ENCODE measurements at regions not wholly inside any gene's neighbourhood (a gene's known extent, or its start where the extent isn't known, plus 50 kb on each side); places are given as distances from the start of the nearest gene placed in this dataset.

- DNase-seq: no peak
- no peak overlapping the region for H3K27ac ChIP-seq
- 91 to 92% methylated on average over 2 of the region's 2 CpGs for WGBS, 2 donors
Observed at GRCh38 chr4:81528200-81528599, 56.5 kb upstream of the RASGEF1B start.

DNA sequence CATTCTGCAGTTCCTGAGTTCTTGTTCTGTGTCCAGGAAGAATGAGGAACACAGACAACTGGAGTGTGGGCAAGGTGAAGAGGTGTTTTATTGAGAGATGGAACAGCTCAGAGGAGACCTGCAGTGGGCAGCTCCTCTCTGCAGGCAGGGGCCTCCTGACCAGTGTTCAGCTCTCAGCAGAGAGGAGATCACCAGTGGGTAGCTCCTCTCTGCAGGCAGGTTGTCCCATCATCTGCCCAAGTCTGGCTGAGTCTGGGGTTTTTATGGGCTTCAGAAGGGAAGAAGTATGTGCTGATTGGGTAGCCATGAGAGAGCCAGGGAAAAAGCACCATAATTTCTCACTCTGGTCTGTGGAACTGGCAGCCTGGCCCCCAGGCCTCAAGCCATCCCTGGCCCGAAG, 56.0 kb upstream of the RASGEF1B start:
- no peaks in the 10 kb centered on the region for H3K36me3 ChIP-seq (ENCODE audit: low read depth, missing control alignments)
- no peaks in the 10 kb centered on the region for H3K4me1 ChIP-seq
- peaks cover 5% of the 10 kb centered on the region for H3K9me3 ChIP-seq
- no peaks in the 10 kb centered on the region for H3K27me3 ChIP-seq
- intact Hi-C loops (cut with DNase I; ENCODE audit: low total_unique reads): no loop called here
- TF ChIP-seq CTCF (IDR thresholded peaks at IDR 0.05): no peak
- no peak for TF ChIP-seq POLR2A (IDR thresholded peaks at IDR 0.05)
- 100% methylated on average over 1 of the region's 1 CpG; no CpG with 5 or more reads in 1 of the 2 donors for WGBS, 2 donors
- DNase-seq: no peak
- no peak overlapping the region for H3K27ac ChIP-seq
- no peak overlapping the region for H3K4me3 ChIP-seq

More at GRCh38 chr4:81528200-81528599, 56.5 kb upstream of the RASGEF1B start:
- no peaks in the 10 kb centered on the region for H3K27me3 ChIP-seq
- H3K9me3 ChIP-seq: peaks cover 5% of the 10 kb centered on the region
- intact Hi-C loops (cut with DNase I; ENCODE audit: low total_unique reads): no loop called here
- no peak for TF ChIP-seq POLR2A (IDR thresholded peaks at IDR 0.05)
- no peak for TF ChIP-seq CTCF (IDR thresholded peaks at IDR 0.05)
- H3K4me1 ChIP-seq: no peaks in the 10 kb centered on the region
- H3K36me3 ChIP-seq (ENCODE audit: low read depth, missing control alignments): no peaks in the 10 kb centered on the region
- H3K4me3 ChIP-seq: no peak overlapping the region

DNA sequence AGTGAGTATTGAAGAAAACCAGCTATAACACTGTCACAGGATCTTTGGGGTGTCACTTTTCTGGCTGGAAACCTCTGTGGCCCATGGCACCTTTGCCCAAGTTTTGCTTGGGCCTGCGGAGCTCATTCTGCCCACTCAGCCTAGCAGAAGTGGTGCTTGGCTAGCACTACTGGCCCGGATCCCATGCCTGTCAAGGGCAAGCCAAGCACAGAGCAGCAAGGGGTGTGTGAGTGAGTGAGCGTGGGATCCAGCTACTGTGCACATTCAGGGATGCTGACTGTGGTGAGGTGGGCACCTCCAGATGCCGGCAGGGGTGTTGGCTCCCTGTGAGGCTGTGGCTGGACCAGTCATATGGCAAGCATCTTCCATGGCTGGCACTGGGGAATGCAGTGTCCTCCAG, 55.4 kb upstream of the RASGEF1B start:
- Histone ChIP-seq H3K36me3 (ENCODE audit: low read depth, missing control alignments) (no peaks in the 10 kb centered on the region), H3K27ac (no peak overlapping the region), H3K4me3 (no peak overlapping the region), H3K4me1 (no peaks in the 10 kb centered on the region), H3K27me3 (no peaks in the 10 kb centered on the region), H3K9me3 (peaks cover 5% of the 10 kb centered on the region)
- no peak for TF ChIP-seq POLR2A (IDR thresholded peaks at IDR 0.05)
- no peak for DNase-seq
- intact Hi-C loops (cut with DNase I; ENCODE audit: low total_unique reads): no loop called here
- 73 to 87% methylated on average over 2 to 4 of the region's 4 CpGs for WGBS, 2 donors

GRCh38 chr4:81526706-81527105, 55.0 kb upstream of the RASGEF1B start:
- TF ChIP-seq POLR2A (IDR thresholded peaks at IDR 0.05) (no peak), CTCF (IDR thresholded peaks at IDR 0.05) (no peak)
- Histone ChIP-seq H3K4me1 (no peaks in the 10 kb centered on the region), H3K27ac (no peak overlapping the region), H3K9me3 (peaks cover 5% of the 10 kb centered on the region), H3K36me3 (ENCODE audit: low read depth, missing control alignments) (no peaks in the 10 kb centered on the region), H3K27me3 (no peaks in the 10 kb centered on the region), H3K4me3 (no peak overlapping the region)
- no peak for DNase-seq
- intact Hi-C loops (cut with DNase I; ENCODE audit: low total_unique reads): no loop called here
- WGBS, 2 donors: 89 to 91% methylated on average over 2 of the region's 2 CpGs

DNA sequence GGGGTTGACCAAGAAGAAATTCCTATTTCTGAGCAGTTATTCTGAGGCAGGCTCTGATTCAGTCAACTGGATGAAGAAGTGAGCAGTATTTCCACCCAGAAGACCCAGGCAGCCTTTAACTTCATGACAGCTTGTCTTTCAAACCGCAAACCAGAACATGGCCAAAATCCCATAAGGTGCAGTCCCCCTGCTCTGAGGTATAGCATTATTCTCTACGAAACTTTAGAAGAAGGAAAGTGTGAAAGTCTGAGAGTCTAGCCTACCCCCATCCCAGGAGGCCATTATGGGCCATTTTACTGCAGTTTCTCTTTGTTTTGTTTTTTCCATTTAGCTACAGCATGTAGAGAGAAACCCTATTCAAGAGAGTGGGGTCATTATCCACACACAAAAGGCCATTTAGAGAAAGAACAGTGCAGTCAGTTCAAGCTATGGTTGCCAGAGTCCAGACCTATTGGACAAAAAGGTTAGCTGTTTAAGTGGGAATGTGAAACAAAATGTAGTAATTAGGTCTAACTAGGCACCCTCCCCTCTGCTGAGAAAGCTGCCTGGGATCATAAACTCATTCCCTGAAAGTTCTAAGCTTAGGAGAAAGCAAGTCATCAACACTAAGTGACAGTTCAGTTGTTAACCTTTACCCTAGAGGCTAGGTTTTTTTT, 52.1 kb upstream of the RASGEF1B start:
- DNase-seq: no peak
- TF ChIP-seq CTCF (IDR thresholded peaks at IDR 0.05): no peak
- no peak for TF ChIP-seq POLR2A (IDR thresholded peaks at IDR 0.05)
- intact Hi-C loops (cut with DNase I; ENCODE audit: low total_unique reads): no loop called here
- Histone ChIP-seq H3K4me3 (no peak overlapping the region), H3K9me3 (peaks cover 5% of the 10 kb centered on the region), H3K36me3 (ENCODE audit: low read depth, missing control alignments) (no peaks in the 10 kb centered on the region), H3K27ac (no peak overlapping the region), H3K4me1 (no peaks in the 10 kb centered on the region), H3K27me3 (no peaks in the 10 kb centered on the region)
- 82 to 93% methylated on average over 2 of the region's 2 CpGs for WGBS, 2 donors
